H1 (cell line): ENCODE measurements at regions not wholly inside any gene's neighbourhood (a gene's known extent, or its start where the extent isn't known, plus 50 kb on each side); places are given as distances from the start of the nearest gene placed in this dataset.

Experiments used
- EZH2 ChIP-seq: fragments of 200-600 bp; sonication (generic); IDR thresholded peaks from 2 replicates; pipeline ENCODE4 v1.7.1; 2012; ENCODE audit warnings: low read depth, mild to moderate bottlenecking, moderate library complexity, low read length, inconsistent platforms; ENCODE audit not compliant: severe bottlenecking
- RXRA ChIP-seq: IDR thresholded peaks from 2 replicates; pipeline ENCODE4 v1.6.1; 2011; ENCODE audit warnings: low read depth, mild to moderate bottlenecking, low read length, moderate library complexity; ENCODE audit not compliant: insufficient read depth
- SP1 ChIP-seq: IDR thresholded peaks from 2 replicates; pipeline ENCODE4 v1.6.1; 2011; ENCODE audit warnings: low read depth, low read length
- ZNF274 ChIP-seq: IDR thresholded peaks from 2 replicates; pipeline ENCODE4 v1.7.0; 2012; ENCODE audit warnings: low read length, borderline replicate concordance; ENCODE audit errors: extremely low read depth

DNA sequence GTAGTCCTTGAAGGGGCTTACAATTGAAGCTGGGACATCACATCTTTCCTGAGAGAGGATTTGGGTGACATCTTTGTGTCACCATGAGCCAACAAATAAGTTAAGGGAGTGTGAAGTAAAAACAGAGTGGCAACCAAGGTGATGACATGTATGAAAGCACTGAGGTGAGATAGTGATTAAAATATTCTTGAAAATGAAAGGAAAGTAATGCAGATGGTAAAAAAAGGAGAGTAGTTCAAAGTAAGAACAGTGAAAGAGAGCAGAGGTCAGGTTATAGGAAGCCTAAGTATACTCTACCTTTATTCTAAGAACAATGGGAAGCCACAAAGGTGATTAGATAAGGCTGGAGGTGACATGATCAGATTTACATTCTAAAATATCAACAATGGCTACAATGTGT, 486.1 kb downstream of the DIPK2A start (continued):
- TF ChIP-seq ZNF274 (no peak), RXRA (no peak), SP1 (no peak), EZH2 (no peak)
